Natural killer cell (primary cell): ENCODE measurements at regions not wholly inside any gene's neighbourhood (a gene's known extent, or its start where the extent isn't known, plus 50 kb on each side); places are given as distances from the start of the nearest gene placed in this dataset.
"Not testable (repeated sequence)": the region's sequence is repeated elsewhere in the genome, so short reads cannot be mapped to it uniquely, and the experiment has no call there.

ENCODE experiments used
- ATAC-seq, 3 donors: fragments of 150-1000 bp in 2 of 3; fragments of 200-7000 bp in 1 of 3; cut with Tn5 transposase; 1 replicate in 1 of 3; 2 replicates in 2 of 3; pipeline ENCODE4 v1.10.0; 2021; ENCODE audit warnings: mild to moderate bottlenecking in 2 of 3, moderate library complexity in 2 of 3
- DNase-seq, 2 donors: peaks; one replicate each; pipeline versions ENCODE4 v3.0.0 to v3.0.0-alpha.2; 2013 to 2021; ENCODE audit warnings: mixed read lengths in 1 of 2
- H3K27ac ChIP-seq: one replicate; pipeline ENCODE4 v1.5.1; 2013; ENCODE audit warnings: mild to moderate bottlenecking, low read length
- H3K27me3 ChIP-seq: one replicate; pipeline ENCODE4 v1.6.1; 2013; ENCODE audit warnings: low read length; ENCODE audit not compliant: control insufficient read depth, insufficient read depth
- H3K36me3 ChIP-seq: one replicate; pipeline ENCODE4 v1.6.1; 2013; ENCODE audit warnings: low read length; ENCODE audit not compliant: control insufficient read depth, insufficient read depth
- H3K4me1 ChIP-seq: one replicate; pipeline ENCODE4 v1.6.1; 2013; ENCODE audit warnings: low read length; ENCODE audit not compliant: control insufficient read depth, insufficient read depth
- H3K4me3 ChIP-seq: one replicate; pipeline ENCODE4 v1.5.1; 2013; ENCODE audit warnings: low read length
- H3K9me3 ChIP-seq: one replicate; pipeline ENCODE4 v1.6.1; 2013; ENCODE audit warnings: low read length; ENCODE audit not compliant: control insufficient read depth, insufficient read depth
- H3K27ac Mint-ChIP-seq, 2 donors: one replicate each; pipeline ENCODE4 v1.8.0; 2022; ENCODE audit warnings: mild to moderate bottlenecking in 2 of 2, mixed read lengths in 2 of 2, moderate library complexity in 1 of 2
- H3K27me3 Mint-ChIP-seq, 2 donors: one replicate each; pipeline ENCODE4 v1.8.0; 2022; ENCODE audit warnings: low read depth in 2 of 2, mixed read lengths in 2 of 2
- H3K36me3 Mint-ChIP-seq: one replicate; pipeline ENCODE4 v1.8.0; 2022; ENCODE audit warnings: mixed read lengths
- H3K4me1 Mint-ChIP-seq, 2 donors: one replicate each; pipeline ENCODE4 v1.8.0; 2022; ENCODE audit warnings: mixed read lengths in 2 of 2
- H3K4me3 Mint-ChIP-seq: one replicate; pipeline ENCODE4 v1.8.0; 2022; ENCODE audit warnings: mild to moderate bottlenecking, moderate library complexity, mixed read lengths
- H3K9me3 Mint-ChIP-seq, 2 donors: one replicate each; pipeline ENCODE4 v1.8.0; 2022; ENCODE audit warnings: mixed read lengths in 2 of 2
- WGBS: methylation state at CpG from one replicate; pipeline ENCODE4 v1.1.7; 2013; ENCODE audit warnings: missing lambda C conversion rate; ENCODE audit not compliant: insufficient coverage; 5-methylcytosine and 5-hydroxymethylcytosine counted together
- intact Hi-C: fragments of 100-400 bp; cut with micrococcal nuclease; formaldehyde crosslinking; loops from one replicate; pipeline ENCODE4 v1.14.2; 2022
- TF ChIP-seq, protein P1 (sequence below): fragments of 200-600 bp; IDR thresholded peaks from one replicate; pipeline ENCODE4 v1.8.0; 2022; ENCODE audit warnings: antibody characterized with exemption

DNA sequence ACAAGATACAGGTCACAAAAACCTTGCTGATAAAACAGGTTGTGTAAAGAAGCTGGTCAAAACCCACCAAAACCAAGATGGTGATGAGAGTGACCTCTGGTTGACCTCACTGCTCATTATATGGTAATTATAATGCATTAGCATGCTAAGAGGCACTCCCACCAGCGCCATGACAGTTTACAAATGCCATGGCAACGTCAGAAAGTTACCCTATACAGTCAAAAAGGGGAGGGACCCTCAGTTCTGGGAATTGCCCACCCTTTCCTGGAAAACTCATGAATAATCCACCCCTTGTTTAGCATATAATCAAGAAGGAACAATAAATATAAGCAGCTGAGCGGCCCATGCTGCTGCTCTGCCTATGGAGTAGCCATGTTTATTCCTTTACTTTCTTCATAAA lies 434.1 kb downstream of the ZNF536 start:
- ATAC-seq (no peak), DNase-seq (no peak)
- Histone ChIP-seq H3K27ac (no peak overlapping the region), H3K9me3 (no peaks in the 10 kb centered on the region), H3K4me3 (no peak overlapping the region), H3K27me3 (no peaks in the 10 kb centered on the region), H3K36me3 (no peaks in the 10 kb centered on the region), H3K4me1 (peaks cover 12% of the 10 kb centered on the region)
- H3K4me3 Mint-ChIP-seq, result no peak overlapping the region
- TF ChIP-seq, protein P1, sequence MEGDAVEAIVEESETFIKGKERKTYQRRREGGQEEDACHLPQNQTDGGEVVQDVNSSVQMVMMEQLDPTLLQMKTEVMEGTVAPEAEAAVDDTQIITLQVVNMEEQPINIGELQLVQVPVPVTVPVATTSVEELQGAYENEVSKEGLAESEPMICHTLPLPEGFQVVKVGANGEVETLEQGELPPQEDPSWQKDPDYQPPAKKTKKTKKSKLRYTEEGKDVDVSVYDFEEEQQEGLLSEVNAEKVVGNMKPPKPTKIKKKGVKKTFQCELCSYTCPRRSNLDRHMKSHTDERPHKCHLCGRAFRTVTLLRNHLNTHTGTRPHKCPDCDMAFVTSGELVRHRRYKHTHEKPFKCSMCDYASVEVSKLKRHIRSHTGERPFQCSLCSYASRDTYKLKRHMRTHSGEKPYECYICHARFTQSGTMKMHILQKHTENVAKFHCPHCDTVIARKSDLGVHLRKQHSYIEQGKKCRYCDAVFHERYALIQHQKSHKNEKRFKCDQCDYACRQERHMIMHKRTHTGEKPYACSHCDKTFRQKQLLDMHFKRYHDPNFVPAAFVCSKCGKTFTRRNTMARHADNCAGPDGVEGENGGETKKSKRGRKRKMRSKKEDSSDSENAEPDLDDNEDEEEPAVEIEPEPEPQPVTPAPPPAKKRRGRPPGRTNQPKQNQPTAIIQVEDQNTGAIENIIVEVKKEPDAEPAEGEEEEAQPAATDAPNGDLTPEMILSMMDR, result no peak
- no peak overlapping the region for H3K27ac Mint-ChIP-seq
- intact Hi-C loops, result no loop called here
- no peaks in the 10 kb centered on the region for H3K9me3 Mint-ChIP-seq
- H3K27me3 Mint-ChIP-seq, result peaks cover 0 to 5% of the 10 kb centered on the region in 2 donors
- 87% methylated on average over 3 of the region's 3 CpGs for WGBS
- peaks cover 5 to 11% of the 10 kb centered on the region in 2 donors for H3K4me1 Mint-ChIP-seq
- no peaks in the 10 kb centered on the region for H3K36me3 Mint-ChIP-seq

DNA sequence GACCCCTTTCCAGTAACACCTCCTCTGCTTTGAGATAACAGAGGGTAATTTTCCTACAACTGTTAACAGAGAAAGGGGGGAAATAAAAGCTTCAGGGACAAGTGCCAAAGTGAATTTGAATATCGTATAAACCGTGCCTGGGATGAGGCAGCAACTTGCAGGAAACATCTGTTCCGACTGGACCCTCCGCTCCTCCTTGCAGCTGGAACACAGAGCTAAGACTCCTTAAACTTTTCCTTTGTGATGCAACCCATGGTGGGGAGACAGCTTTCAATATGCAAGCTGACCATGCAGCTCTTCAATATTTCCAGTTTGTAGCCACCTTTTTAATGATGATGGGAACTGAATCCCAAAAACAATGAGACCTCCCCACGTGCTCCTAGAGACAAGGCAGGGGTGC lies 432.6 kb downstream of the ZNF536 start:
- Mint-ChIP-seq H3K4me3 (no peak overlapping the region), H3K9me3 (no peaks in the 10 kb centered on the region), H3K27me3 (peaks cover 0 to 5% of the 10 kb centered on the region in 2 donors), H3K4me1 (peaks cover 5 to 16% of the 10 kb centered on the region in 2 donors), H3K27ac (no peak overlapping the region), H3K36me3 (no peaks in the 10 kb centered on the region)
- no peak overlapping the region for H3K27ac ChIP-seq
- H3K9me3 ChIP-seq, result no peaks in the 10 kb centered on the region
- H3K27me3 ChIP-seq, result peaks cover 2% of the 10 kb centered on the region
- H3K4me1 ChIP-seq, result peaks cover 12% of the 10 kb centered on the region
- no peak overlapping the region for H3K4me3 ChIP-seq
- ATAC-seq (no peak), DNase-seq (no peak)
- H3K36me3 ChIP-seq, result no peaks in the 10 kb centered on the region
- WGBS, result 25% methylated on average over 5 of the region's 5 CpGs
- intact Hi-C loops, result no loop called here
- TF ChIP-seq, protein P1, result no peak

DNA sequence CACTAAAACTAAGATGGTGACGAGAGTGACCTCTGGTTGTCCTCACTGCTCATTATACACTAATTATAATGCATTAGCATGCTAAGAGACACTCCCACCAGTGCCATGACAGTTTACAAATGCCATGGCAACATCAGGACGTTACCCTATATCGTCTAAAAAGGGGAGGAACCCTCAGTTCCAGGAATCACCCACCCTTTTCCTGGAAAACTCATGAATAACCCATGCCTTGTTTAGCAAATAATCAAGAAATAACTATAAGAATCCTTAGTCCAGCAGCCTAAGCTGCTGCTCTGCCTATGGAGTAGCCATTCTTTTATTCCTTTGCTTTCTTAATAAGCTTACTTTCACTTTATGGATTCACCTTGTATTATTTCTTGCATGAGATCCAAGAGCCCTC lies 432.1 kb downstream of the ZNF536 start:
- H3K36me3 Mint-ChIP-seq, intact Hi-C loops: not testable (repeated sequence)
- WGBS, result 54% methylated on average over 3 of the region's 3 CpGs

DNA sequence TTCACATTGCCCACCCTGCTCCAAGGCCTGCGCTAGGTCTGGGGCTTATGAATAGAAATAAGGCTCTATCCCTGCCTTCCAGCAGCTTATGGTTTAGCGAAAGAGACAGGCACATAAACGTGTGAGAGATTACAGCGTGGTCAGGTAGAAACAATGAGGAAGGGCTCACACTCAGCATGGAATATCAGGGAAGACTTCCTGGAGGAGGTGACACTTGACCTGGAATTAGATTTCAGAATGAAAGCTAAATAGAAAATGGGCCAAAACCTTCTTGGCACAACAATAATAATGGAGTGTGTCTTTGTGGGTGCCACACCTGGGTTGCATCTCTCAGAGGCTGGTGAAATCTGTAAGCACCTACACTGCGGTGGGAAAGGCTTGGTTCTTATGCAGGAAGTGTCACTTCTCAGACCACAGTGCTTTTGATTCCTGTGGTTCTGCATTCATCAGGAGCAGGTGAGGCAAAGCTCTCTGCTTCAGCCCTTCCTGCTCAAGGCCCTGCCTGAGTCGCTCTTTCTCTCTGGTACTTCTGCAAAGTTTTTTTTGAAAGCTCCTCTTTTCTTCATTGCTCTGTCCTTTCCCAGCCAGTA lies 430.3 kb downstream of the ZNF536 start:
- TF ChIP-seq, protein P1, result no peak
- no peak for DNase-seq
- WGBS, result 58% methylated on average over 6 of the region's 6 CpGs

More for the DNA sequence above, 432.1 kb downstream of the ZNF536 start:
- not testable (repeated sequence) for ATAC-seq, H3K27ac Mint-ChIP-seq, H3K4me3 Mint-ChIP-seq, H3K27ac ChIP-seq, H3K9me3 Mint-ChIP-seq, H3K27me3 ChIP-seq, DNase-seq, H3K4me3 ChIP-seq, H3K9me3 ChIP-seq, H3K27me3 Mint-ChIP-seq, H3K36me3 ChIP-seq
- peaks cover 12% of the 10 kb centered on the region for H3K4me1 ChIP-seq
- peaks cover 5 to 16% of the 10 kb centered on the region in 2 donors for H3K4me1 Mint-ChIP-seq

More for the DNA sequence above, 430.3 kb downstream of the ZNF536 start:
- no peak for ATAC-seq
- Histone ChIP-seq H3K4me1 (peaks cover 12% of the 10 kb centered on the region), H3K4me3 (no peak overlapping the region), H3K9me3 (no peaks in the 10 kb centered on the region), H3K36me3 (no peaks in the 10 kb centered on the region), H3K27me3 (peaks cover 5% of the 10 kb centered on the region), H3K27ac (no peak overlapping the region)
- H3K4me3 Mint-ChIP-seq, result no peak overlapping the region
- no peaks in the 10 kb centered on the region for H3K9me3 Mint-ChIP-seq
- H3K27me3 Mint-ChIP-seq, result peaks cover 0 to 10% of the 10 kb centered on the region in 2 donors
- no peak overlapping the region for H3K27ac Mint-ChIP-seq
- peaks cover 5 to 16% of the 10 kb centered on the region in 2 donors for H3K4me1 Mint-ChIP-seq
- no peaks in the 10 kb centered on the region for H3K36me3 Mint-ChIP-seq
- intact Hi-C loops, result no loop called here
